ENCODE measurements at regions not wholly inside any gene's neighbourhood (a gene's known extent, or its start where the extent isn't known, plus 50 kb on each side); places are given as distances from the start of the nearest gene placed in this dataset.

- H3K27ac ChIP-seq = peak overlapping the region; percentile 61
- no peak for DNase-seq (ENCODE audit: low read depth, low spot score)
Observed at GRCh38 chr3:9301091-9301490, 51.6 kb upstream of the SRGAP3 start.

GRCh38 chr3:9301798-9302197 is 52.4 kb upstream of the SRGAP3 start:
- H3K27ac ChIP-seq = peak overlapping the region; percentile 61

GRCh38 chr3:9302425-9303181 is 53.2 kb upstream of the SRGAP3 start:
- DNase-seq (ENCODE audit: low read depth, low spot score) = peak; percentile 77
- H3K27ac ChIP-seq = peak overlapping the region; percentile 61

More at GRCh38 chr3:9301798-9302197, 52.4 kb upstream of the SRGAP3 start:
- peak; percentile 80 for DNase-seq (ENCODE audit: low read depth, low spot score)

- H3K27ac ChIP-seq = no peak overlapping the region
- no peak for DNase-seq (ENCODE audit: low read depth, low spot score)
Observed at GRCh38 chr3:9308298-9308990, 54.4 kb upstream of the THUMPD3 start.

GRCh38 chr3:9310043-9310442 is 52.8 kb upstream of the THUMPD3 start:
- no peak overlapping the region for H3K27ac ChIP-seq
- no peak for DNase-seq (ENCODE audit: low read depth, low spot score)

GRCh38 chr3:9311228-9311627 is 51.6 kb upstream of the THUMPD3 start:
- H3K27ac ChIP-seq = no peak overlapping the region
- DNase-seq (ENCODE audit: low read depth, low spot score) = no peak

Data from epithelial cell of prostate (primary cell).